Smooth muscle cell (in vitro differentiated cells): ENCODE measurements at regions not wholly inside any gene's neighbourhood (a gene's known extent, or its start where the extent isn't known, plus 50 kb on each side); places are given as distances from the start of the nearest gene placed in this dataset.

Source experiments
- DNase-seq: peaks from one replicate; lab custom pipeline; 2025; ENCODE audit not compliant: unreplicated experiment; lab: John Stamatoyannopoulos, UW
- H2AFZ ChIP-seq: fragments of 200-600 bp; sonication (generic); 2 replicates; pipeline ENCODE4 v1.6.0; 2016; ENCODE audit warnings: antibody characterized with exemption, low read depth, mild to moderate bottlenecking
- H3F3A ChIP-seq: fragments of 200-600 bp; sonication (generic); 2 replicates; pipeline ENCODE4 v1.6.0; 2017; ENCODE audit warnings: antibody characterized with exemption, low read depth
- H3K27ac ChIP-seq: fragments of 200-600 bp; sonication (generic); 2 replicates; pipeline ENCODE4 v1.5.1; 2016; ENCODE audit warnings: low read depth, mild to moderate bottlenecking
- H3K27me3 ChIP-seq: fragments of 200-600 bp; sonication (generic); 2 replicates; pipeline ENCODE4 v1.6.1; 2016; ENCODE audit warnings: low read depth, mild to moderate bottlenecking
- H3K36me3 ChIP-seq: fragments of 200-600 bp; sonication (generic); 2 replicates; pipeline ENCODE4 v1.5.1; 2016; ENCODE audit warnings: low read depth
- H3K4me1 ChIP-seq: fragments of 200-600 bp; sonication (generic); 2 replicates; pipeline ENCODE4 v1.5.1; 2016; ENCODE audit warnings: low read depth
- H3K4me2 ChIP-seq: fragments of 200-600 bp; sonication (generic); 2 replicates; pipeline ENCODE4 v1.6.0; 2016; ENCODE audit warnings: mild to moderate bottlenecking
- H3K4me3 ChIP-seq: fragments of 200-600 bp; sonication (generic); 2 replicates; pipeline ENCODE4 v1.5.1; 2016; ENCODE audit warnings: mild to moderate bottlenecking
- H3K79me2 ChIP-seq: fragments of 200-600 bp; sonication (generic); 2 replicates; pipeline ENCODE4 v1.6.0; 2016; ENCODE audit warnings: low read depth, mild to moderate bottlenecking
- H3K9ac ChIP-seq: fragments of 200-600 bp; sonication (generic); 2 replicates; pipeline ENCODE4 v1.6.0; 2016; ENCODE audit warnings: low read depth
- H3K9me3 ChIP-seq: fragments of 200-600 bp; sonication (generic); replicated peaks from 2 replicates; pipeline ENCODE4 v1.5.1; 2016; ENCODE audit warnings: low read depth
- H4K20me1 ChIP-seq: fragments of 200-600 bp; sonication (generic); 2 replicates; pipeline ENCODE4 v1.6.0; 2016; ENCODE audit warnings: low read depth
- CTCF ChIP-seq: fragments of 200-600 bp; sonication (generic); IDR thresholded peaks from 2 replicates; pipeline ENCODE4 v1.5.1; 2017; ENCODE audit warnings: borderline replicate concordance, mild to moderate bottlenecking, antibody characterized with exemption; ENCODE audit not compliant: insufficient read depth, poor library complexity, severe bottlenecking
- WGBS: methylation state at CpG from one replicate; pipeline ENCODE4 v1.1.7; 2016; ENCODE audit warnings: low lambda C conversion rate; 5-methylcytosine and 5-hydroxymethylcytosine counted together

GRCh38 chr3:150150633-150151032, 179.9 kb upstream of the PFN2 start:
- Histone ChIP-seq H2AFZ (no peak overlapping the region), H4K20me1 (no peaks in the 10 kb centered on the region), H3F3A (peaks cover 20% of the 10 kb centered on the region), H3K36me3 (no peaks in the 10 kb centered on the region), H3K27me3 (no peaks in the 10 kb centered on the region), H3K79me2 (no peaks in the 10 kb centered on the region), H3K27ac (peak overlapping the region; percentile 9), H3K9me3 (no peaks in the 10 kb centered on the region), H3K4me1 (peaks cover 11% of the 10 kb centered on the region), H3K9ac (no peak overlapping the region), H3K4me2 (no peak overlapping the region), H3K4me3 (no peak overlapping the region)
- WGBS: 50% methylated on average over 5 of the region's 5 CpGs
- DNase-seq: no peak
- no peak for TF ChIP-seq CTCF

GRCh38 chr3:150149651-150150051, 179.0 kb upstream of the PFN2 start:
- Histone ChIP-seq H3K36me3 (no peaks in the 10 kb centered on the region), H3K27ac (peak overlapping the region; percentile 33), H2AFZ (no peak overlapping the region), H3K4me1 (peaks cover 11% of the 10 kb centered on the region), H3K4me3 (no peak overlapping the region), H3K9ac (no peak overlapping the region), H3K79me2 (no peaks in the 10 kb centered on the region), H4K20me1 (no peaks in the 10 kb centered on the region), H3K27me3 (no peaks in the 10 kb centered on the region), H3K4me2 (no peak overlapping the region), H3K9me3 (no peaks in the 10 kb centered on the region), H3F3A (peaks cover 20% of the 10 kb centered on the region)
- no peak for TF ChIP-seq CTCF
- no peak for DNase-seq
- WGBS: 0% methylated on average over 1 of the region's 1 CpG

GRCh38 chr3:150148227-150148626, 177.5 kb upstream of the PFN2 start:
- Histone ChIP-seq H4K20me1 (no peaks in the 10 kb centered on the region), H3K9me3 (no peaks in the 10 kb centered on the region), H3K79me2 (no peaks in the 10 kb centered on the region), H3K4me1 (peaks cover 11% of the 10 kb centered on the region), H3K27ac (peak overlapping the region; percentile 87), H3K27me3 (no peaks in the 10 kb centered on the region), H3F3A (peaks cover 20% of the 10 kb centered on the region), H3K9ac (peak overlapping the region; percentile 28), H3K4me3 (no peak overlapping the region), H3K4me2 (peak overlapping the region; percentile 54), H3K36me3 (no peaks in the 10 kb centered on the region), H2AFZ (peak overlapping the region; percentile 13)
- no peak for TF ChIP-seq CTCF
- DNase-seq: no peak
- WGBS: 90% methylated on average over 5 of the region's 5 CpGs

GRCh38 chr3:150147776-150148175, 177.1 kb upstream of the PFN2 start:
- DNase-seq: no peak
- Histone ChIP-seq H3K9me3 (no peaks in the 10 kb centered on the region), H2AFZ (peak overlapping the region; percentile 13), H4K20me1 (no peaks in the 10 kb centered on the region), H3K36me3 (no peaks in the 10 kb centered on the region), H3K9ac (peak overlapping the region; percentile 28), H3K27ac (peak overlapping the region; percentile 87), H3K79me2 (no peaks in the 10 kb centered on the region), H3K27me3 (no peaks in the 10 kb centered on the region), H3F3A (peaks cover 20% of the 10 kb centered on the region), H3K4me1 (peaks cover 11% of the 10 kb centered on the region), H3K4me3 (no peak overlapping the region), H3K4me2 (peak overlapping the region; percentile 54)
- TF ChIP-seq CTCF: no peak
- 59% methylated on average over 5 of the region's 5 CpGs for WGBS
